H9 (cell line): ENCODE measurements at regions not wholly inside any gene's neighbourhood (a gene's known extent, or its start where the extent isn't known, plus 50 kb on each side); places are given as distances from the start of the nearest gene placed in this dataset.

Source experiments
- DNase-seq: peaks from one replicate; pipeline ENCODE4 v3.0.0-alpha.2; 2017
- H2AFZ ChIP-seq: one replicate; pipeline ENCODE4 v1.6.1; 2013; ENCODE audit warnings: mild to moderate bottlenecking, low read length, control low read depth, moderate library complexity
- H2AK5ac ChIP-seq: 2 replicates; pipeline ENCODE4 v1.6.1; 2013; ENCODE audit warnings: low read length, control low read depth, mixed read lengths; ENCODE audit not compliant: insufficient read length
- H2BK120ac ChIP-seq: one replicate; pipeline ENCODE4 v1.6.1; 2013; ENCODE audit warnings: low read depth, mild to moderate bottlenecking, low read length, control low read depth, inconsistent platforms; ENCODE audit not compliant: poor library complexity, severe bottlenecking
- H2BK12ac ChIP-seq: 2 replicates; pipeline ENCODE4 v1.6.1; 2013; ENCODE audit warnings: low read length, control low read depth, mixed read lengths, low read depth; ENCODE audit not compliant: insufficient read length
- H2BK15ac ChIP-seq: 2 replicates; pipeline ENCODE4 v1.6.1; 2013; ENCODE audit warnings: low read depth, low read length, control low read depth
- H2BK20ac ChIP-seq: one replicate; pipeline ENCODE4 v1.6.1; 2013; ENCODE audit warnings: low read depth, mild to moderate bottlenecking, low read length, control low read depth, inconsistent platforms; ENCODE audit not compliant: poor library complexity, severe bottlenecking
- H2BK5ac ChIP-seq: 2 replicates; pipeline ENCODE4 v1.6.1; 2013; ENCODE audit warnings: low read length, control low read depth, mixed read lengths; ENCODE audit not compliant: insufficient read length
- H3K14ac ChIP-seq: 2 replicates; pipeline ENCODE4 v1.6.1; 2013; ENCODE audit warnings: low read length, control low read depth; ENCODE audit not compliant: insufficient read depth
- H3K18ac ChIP-seq: 2 replicates; pipeline ENCODE4 v1.6.1; 2013; ENCODE audit warnings: low read depth, mild to moderate bottlenecking, mixed read lengths, low read length, control low read depth; ENCODE audit not compliant: insufficient read length
- H3K23ac ChIP-seq: 2 replicates; pipeline ENCODE4 v1.6.1; 2013; ENCODE audit warnings: low read length, control low read depth, mixed read lengths, low read depth; ENCODE audit not compliant: insufficient read length
- H3K23me2 ChIP-seq: 2 replicates; pipeline ENCODE4 v1.6.1; 2013; ENCODE audit warnings: low read depth, mild to moderate bottlenecking, mixed read lengths, low read length, control low read depth; ENCODE audit not compliant: insufficient read length, poor library complexity, severe bottlenecking
- H3K27ac ChIP-seq: 2 replicates; pipeline ENCODE4 v1.5.1; 2013; ENCODE audit warnings: low read length, control low read depth, mixed read lengths, low read depth; ENCODE audit not compliant: insufficient read length
- H3K27me3 ChIP-seq: 2 replicates; pipeline ENCODE4 v1.6.1; 2013; ENCODE audit warnings: low read length, control low read depth, inconsistent platforms; ENCODE audit not compliant: insufficient read depth
- H3K4ac ChIP-seq: 2 replicates; pipeline ENCODE4 v1.6.1; 2013; ENCODE audit warnings: low read depth, mild to moderate bottlenecking, control low read depth, inconsistent platforms, low read length, moderate library complexity
- H3K4me1 ChIP-seq: 2 replicates; pipeline ENCODE4 v1.6.1; 2013; ENCODE audit warnings: low read length, control low read depth, inconsistent platforms; ENCODE audit not compliant: insufficient read depth
- H3K4me2 ChIP-seq: 2 replicates; pipeline ENCODE4 v1.6.1; 2013; ENCODE audit warnings: low read length, control low read depth, mixed read lengths; ENCODE audit not compliant: insufficient read length, insufficient read depth
- H3K56ac ChIP-seq: 2 replicates; pipeline ENCODE4 v1.6.1; 2013; ENCODE audit warnings: low read depth, mild to moderate bottlenecking, mixed read lengths, low read length, control low read depth; ENCODE audit not compliant: insufficient read length
- H3K79me1 ChIP-seq: 2 replicates; pipeline ENCODE4 v1.6.1; 2013; ENCODE audit warnings: low read depth, mild to moderate bottlenecking, moderate library complexity, low read length, control low read depth, inconsistent platforms; ENCODE audit not compliant: insufficient read depth, poor library complexity, severe bottlenecking
- H3K79me2 ChIP-seq: 2 replicates; pipeline ENCODE4 v1.6.1; 2013; ENCODE audit warnings: low read length, control low read depth, inconsistent platforms; ENCODE audit not compliant: insufficient read depth
- H3K9ac ChIP-seq: 2 replicates; pipeline ENCODE4 v1.6.1; 2013; ENCODE audit warnings: low read length, control low read depth, mixed read lengths; ENCODE audit not compliant: insufficient read length; ENCODE audit errors: extremely low read depth
- H3K9me3 ChIP-seq: one replicate; pipeline ENCODE4 v1.6.1; 2013; ENCODE audit warnings: low read depth, low read length, inconsistent platforms; ENCODE audit not compliant: control insufficient read depth
- H3T11ph ChIP-seq: one replicate; pipeline ENCODE4 v1.6.1; 2013; ENCODE audit warnings: mild to moderate bottlenecking, low read length, control low read depth, inconsistent platforms
- H4K20me1 ChIP-seq: one replicate; pipeline ENCODE4 v1.6.1; 2013; ENCODE audit not compliant: control insufficient read depth, insufficient read length, insufficient read depth
- H4K5ac ChIP-seq: 2 replicates; pipeline ENCODE4 v1.6.1; 2013; ENCODE audit warnings: low read depth, mild to moderate bottlenecking, mixed read lengths, low read length, control low read depth; ENCODE audit not compliant: insufficient read length
- H4K8ac ChIP-seq: replicated peaks from 2 replicates; pipeline ENCODE4 v1.6.1; 2013; ENCODE audit warnings: low read length, control low read depth, mixed read lengths, low read depth; ENCODE audit not compliant: insufficient read length
- H4K91ac ChIP-seq: 2 replicates; pipeline ENCODE4 v1.6.1; 2013; ENCODE audit warnings: low read depth, mild to moderate bottlenecking, moderate library complexity, mixed read lengths, low read length, control low read depth; ENCODE audit not compliant: insufficient read length
- H3K27ac Mint-ChIP-seq, 3 experiments: 2 replicates in 2 of 3; 3 replicates in 1 of 3; pipeline ENCODE4 v1.8.0; 2020 to 2021; ENCODE audit warnings: mixed read lengths in 3 of 3, mild to moderate bottlenecking in 1 of 3, moderate library complexity in 1 of 3
- H3K27me3 Mint-ChIP-seq: 2 replicates; pipeline ENCODE4 v1.8.0; 2021; ENCODE audit warnings: low read depth, mild to moderate bottlenecking, moderate library complexity, mixed read lengths
- H3K36me3 Mint-ChIP-seq, 3 experiments: 2 replicates in 2 of 3; 3 replicates in 1 of 3; pipeline ENCODE4 v1.8.0; 2020 to 2021; ENCODE audit warnings: low read depth in 3 of 3, mixed read lengths in 3 of 3; ENCODE audit not compliant: insufficient read depth in 1 of 3
- H3K4me1 Mint-ChIP-seq, 2 experiments: 2 replicates each; pipeline ENCODE4 v1.8.0; 2020; ENCODE audit warnings: mixed read lengths in 2 of 2
- H3K4me3 Mint-ChIP-seq, 2 experiments: 2 replicates in 1 of 2; 3 replicates in 1 of 2; pipeline ENCODE4 v1.8.0; 2020 to 2021; ENCODE audit warnings: mild to moderate bottlenecking in 2 of 2, mixed read lengths in 2 of 2, moderate library complexity in 1 of 2
- H3K9me3 Mint-ChIP-seq, 2 experiments: 2 replicates in 1 of 2; 3 replicates in 1 of 2; pipeline ENCODE4 v1.8.0; 2020; ENCODE audit warnings: mild to moderate bottlenecking in 2 of 2, mixed read lengths in 2 of 2, moderate library complexity in 1 of 2
- WGBS: extraction: QIAGEN DNeasy Blood & Tissue Kit; methylation state at CpG from one replicate; pipeline ENCODE4 v1.1.7; 2013; ENCODE audit warnings: missing lambda C conversion rate, low lambda C conversion rate, mixed read lengths; ENCODE audit not compliant: insufficient read length; ENCODE audit errors: extremely low coverage; 5-methylcytosine and 5-hydroxymethylcytosine counted together
- TF ChIP-seq, protein P1 (sequence below): fragments of 200-600 bp; sonication (generic); conservative IDR thresholded peaks from 3 replicates; pipeline ENCODE4 v1.8.0; 2021; ENCODE audit warnings: antibody characterized with exemption, mild to moderate bottlenecking

DNA sequence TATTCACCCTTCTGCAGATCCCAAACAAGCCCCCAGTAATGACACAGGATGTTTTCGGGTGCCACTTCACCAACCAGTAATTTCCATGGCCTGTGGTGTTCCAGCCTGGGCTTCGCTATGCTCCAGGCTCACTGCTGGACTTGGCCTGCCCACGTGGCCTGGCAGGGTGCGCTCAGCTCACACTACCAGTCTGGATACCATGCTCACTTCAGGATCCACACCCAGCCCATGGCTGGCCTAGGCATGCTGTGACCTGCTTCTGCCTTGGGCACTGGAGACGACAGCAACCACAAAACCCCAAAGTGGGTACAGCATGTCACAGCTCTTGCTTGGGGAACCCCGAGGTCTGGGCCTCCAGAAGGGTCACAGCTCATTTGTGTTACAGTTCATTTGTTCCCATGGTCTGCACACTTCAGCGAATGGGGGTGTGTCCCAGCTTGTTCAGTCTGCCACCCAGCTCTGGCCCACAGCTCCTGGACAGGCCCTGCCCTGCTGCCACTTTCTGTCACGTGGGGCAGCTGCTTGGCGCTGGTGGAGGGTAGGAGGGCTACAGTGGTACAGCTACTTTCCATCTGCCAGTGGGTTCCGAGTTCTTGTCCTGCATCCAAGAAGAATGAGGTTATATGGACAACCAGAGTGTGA is 650.8 kb downstream of the MCTP2 start:
- H4K91ac ChIP-seq = no peak overlapping the region
- H2AK5ac ChIP-seq = no peak overlapping the region
- peaks cover 2 to 16% (median 3%) of the 10 kb centered on the region in 3 experiments for H3K36me3 Mint-ChIP-seq
- WGBS = no CpG with 5 or more reads among the region's 10 CpGs
- H3K4me1 Mint-ChIP-seq = no peaks in the 10 kb centered on the region
- TF ChIP-seq, protein P1, sequence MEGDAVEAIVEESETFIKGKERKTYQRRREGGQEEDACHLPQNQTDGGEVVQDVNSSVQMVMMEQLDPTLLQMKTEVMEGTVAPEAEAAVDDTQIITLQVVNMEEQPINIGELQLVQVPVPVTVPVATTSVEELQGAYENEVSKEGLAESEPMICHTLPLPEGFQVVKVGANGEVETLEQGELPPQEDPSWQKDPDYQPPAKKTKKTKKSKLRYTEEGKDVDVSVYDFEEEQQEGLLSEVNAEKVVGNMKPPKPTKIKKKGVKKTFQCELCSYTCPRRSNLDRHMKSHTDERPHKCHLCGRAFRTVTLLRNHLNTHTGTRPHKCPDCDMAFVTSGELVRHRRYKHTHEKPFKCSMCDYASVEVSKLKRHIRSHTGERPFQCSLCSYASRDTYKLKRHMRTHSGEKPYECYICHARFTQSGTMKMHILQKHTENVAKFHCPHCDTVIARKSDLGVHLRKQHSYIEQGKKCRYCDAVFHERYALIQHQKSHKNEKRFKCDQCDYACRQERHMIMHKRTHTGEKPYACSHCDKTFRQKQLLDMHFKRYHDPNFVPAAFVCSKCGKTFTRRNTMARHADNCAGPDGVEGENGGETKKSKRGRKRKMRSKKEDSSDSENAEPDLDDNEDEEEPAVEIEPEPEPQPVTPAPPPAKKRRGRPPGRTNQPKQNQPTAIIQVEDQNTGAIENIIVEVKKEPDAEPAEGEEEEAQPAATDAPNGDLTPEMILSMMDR = no peak
- no peak overlapping the region for H2BK5ac ChIP-seq
- H3K4me1 ChIP-seq = no peaks in the 10 kb centered on the region
- no peaks in the 10 kb centered on the region for H3K79me2 ChIP-seq
- no peak overlapping the region for H2BK20ac ChIP-seq
- H3K56ac ChIP-seq = no peak overlapping the region
- no peak overlapping the region for H3K4me2 ChIP-seq
- no peak overlapping the region for H3K27ac ChIP-seq
- H3K79me1 ChIP-seq = no peaks in the 10 kb centered on the region
- H3K27me3 ChIP-seq = no peaks in the 10 kb centered on the region
- H2BK15ac ChIP-seq = no peak overlapping the region
- no peak overlapping the region for H4K8ac ChIP-seq
- no peak overlapping the region for H3K23ac ChIP-seq
- no peak overlapping the region for H3K4me3 Mint-ChIP-seq
- no peak overlapping the region for H2BK120ac ChIP-seq
- H3T11ph ChIP-seq = no peak overlapping the region
- H3K9me3 ChIP-seq = no peaks in the 10 kb centered on the region
- no peaks in the 10 kb centered on the region for H3K23me2 ChIP-seq
- no peak for DNase-seq
- no peak overlapping the region for H2AFZ ChIP-seq
- H4K20me1 ChIP-seq = no peaks in the 10 kb centered on the region
- H3K9ac ChIP-seq = no peak overlapping the region
- no peak overlapping the region for H3K4ac ChIP-seq
- H4K5ac ChIP-seq = no peak overlapping the region
- no peak overlapping the region for H2BK12ac ChIP-seq
- no peak overlapping the region for H3K14ac ChIP-seq
- peaks cover 22 to 23% of the 10 kb centered on the region in 2 experiments for H3K9me3 Mint-ChIP-seq
- no peak overlapping the region for H3K18ac ChIP-seq
- no peaks in the 10 kb centered on the region for H3K27me3 Mint-ChIP-seq
- no peak overlapping the region for H3K27ac Mint-ChIP-seq
